ENCODE measurements at regions not wholly inside any gene's neighbourhood (a gene's known extent, or its start where the extent isn't known, plus 50 kb on each side); places are given as distances from the start of the nearest gene placed in this dataset.

DNA sequence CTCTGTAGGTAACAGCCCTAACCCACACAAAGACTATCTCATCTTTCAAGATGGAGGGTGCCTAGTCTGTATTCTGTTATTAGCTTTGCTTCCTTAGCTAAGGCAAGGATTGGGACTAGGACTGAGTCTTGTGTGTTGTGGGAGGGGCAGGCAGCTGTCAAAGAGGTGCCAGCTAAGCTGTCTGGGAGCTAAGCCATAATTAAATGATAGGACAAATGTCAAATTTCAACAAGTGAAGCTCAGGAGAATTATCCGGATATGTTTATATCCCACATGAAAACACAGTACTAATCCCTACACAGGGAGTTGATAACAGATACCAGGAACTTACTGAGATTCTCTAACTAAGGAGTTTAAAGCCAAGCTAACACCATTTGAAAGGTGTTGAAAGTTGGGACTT is 70.5 kb upstream of the NGF start:
- Histone ChIP-seq H3K4me1 (peaks cover 0 to 26% of the 10 kb centered on the region in 2 donors), H3K9me3 (no peaks in the 10 kb centered on the region), H3K36me3 (no peaks in the 10 kb centered on the region), H3K27me3 (no peaks in the 10 kb centered on the region), H3K27ac (peak overlapping the region; percentile 46 to 58), H3K4me3 (no peak overlapping the region)
- TF ChIP-seq, protein P1, sequence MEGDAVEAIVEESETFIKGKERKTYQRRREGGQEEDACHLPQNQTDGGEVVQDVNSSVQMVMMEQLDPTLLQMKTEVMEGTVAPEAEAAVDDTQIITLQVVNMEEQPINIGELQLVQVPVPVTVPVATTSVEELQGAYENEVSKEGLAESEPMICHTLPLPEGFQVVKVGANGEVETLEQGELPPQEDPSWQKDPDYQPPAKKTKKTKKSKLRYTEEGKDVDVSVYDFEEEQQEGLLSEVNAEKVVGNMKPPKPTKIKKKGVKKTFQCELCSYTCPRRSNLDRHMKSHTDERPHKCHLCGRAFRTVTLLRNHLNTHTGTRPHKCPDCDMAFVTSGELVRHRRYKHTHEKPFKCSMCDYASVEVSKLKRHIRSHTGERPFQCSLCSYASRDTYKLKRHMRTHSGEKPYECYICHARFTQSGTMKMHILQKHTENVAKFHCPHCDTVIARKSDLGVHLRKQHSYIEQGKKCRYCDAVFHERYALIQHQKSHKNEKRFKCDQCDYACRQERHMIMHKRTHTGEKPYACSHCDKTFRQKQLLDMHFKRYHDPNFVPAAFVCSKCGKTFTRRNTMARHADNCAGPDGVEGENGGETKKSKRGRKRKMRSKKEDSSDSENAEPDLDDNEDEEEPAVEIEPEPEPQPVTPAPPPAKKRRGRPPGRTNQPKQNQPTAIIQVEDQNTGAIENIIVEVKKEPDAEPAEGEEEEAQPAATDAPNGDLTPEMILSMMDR (IDR thresholded peaks at IDR 0.05) = no peak
- DNase-seq (ENCODE audit: low spot score) = no peak

DNA sequence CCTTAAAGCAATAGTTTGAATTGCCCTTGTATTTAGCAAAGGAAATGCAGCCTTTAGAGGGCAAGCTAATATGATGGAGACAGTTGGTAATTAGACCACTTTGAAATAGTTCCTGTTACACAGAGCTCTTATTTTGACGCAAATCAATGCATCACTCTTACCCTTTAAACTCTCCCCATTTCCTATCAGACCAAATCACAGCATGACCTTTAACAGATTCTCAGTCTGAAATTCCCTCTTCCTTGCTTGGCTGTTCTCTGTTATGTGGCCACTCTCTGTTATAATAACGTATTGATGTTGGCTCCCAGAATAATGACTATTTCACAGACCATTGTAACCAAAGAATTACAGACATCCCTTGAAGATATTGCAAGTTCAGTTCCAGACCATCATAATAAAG is 66.9 kb upstream of the NGF start:
- Histone ChIP-seq H3K36me3 (no peaks in the 10 kb centered on the region), H3K27ac (no peak overlapping the region), H3K4me3 (no peak overlapping the region), H3K27me3 (no peaks in the 10 kb centered on the region), H3K4me1 (peaks cover 0 to 24% of the 10 kb centered on the region in 2 donors), H3K9me3 (no peaks in the 10 kb centered on the region)
- no peak for DNase-seq (ENCODE audit: low spot score)
- TF ChIP-seq, protein P1 (IDR thresholded peaks at IDR 0.05) = no peak

DNA sequence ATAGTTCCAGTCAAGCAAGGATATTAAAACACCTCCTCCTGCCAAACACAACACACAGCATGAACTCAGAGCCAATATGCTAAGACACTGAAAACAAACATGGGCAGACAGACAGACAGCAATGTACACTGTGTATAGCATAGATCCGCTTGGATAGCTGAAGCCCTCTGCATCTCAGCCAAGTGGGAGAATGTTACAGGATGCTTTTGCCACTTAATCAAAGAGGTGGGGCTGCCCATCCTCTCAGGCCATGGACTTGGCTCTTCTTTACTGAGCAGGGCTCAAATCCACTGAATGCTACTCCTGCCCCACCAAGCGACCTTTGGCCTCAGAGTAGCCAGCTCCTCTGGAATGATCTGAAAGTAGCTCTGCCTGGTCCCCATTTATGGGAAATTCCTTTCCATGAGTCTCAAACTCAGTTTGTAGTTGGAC is 64.7 kb upstream of the NGF start:
- no peak for DNase-seq (ENCODE audit: low spot score)
- H3K9me3 ChIP-seq = no peaks in the 10 kb centered on the region

DNA sequence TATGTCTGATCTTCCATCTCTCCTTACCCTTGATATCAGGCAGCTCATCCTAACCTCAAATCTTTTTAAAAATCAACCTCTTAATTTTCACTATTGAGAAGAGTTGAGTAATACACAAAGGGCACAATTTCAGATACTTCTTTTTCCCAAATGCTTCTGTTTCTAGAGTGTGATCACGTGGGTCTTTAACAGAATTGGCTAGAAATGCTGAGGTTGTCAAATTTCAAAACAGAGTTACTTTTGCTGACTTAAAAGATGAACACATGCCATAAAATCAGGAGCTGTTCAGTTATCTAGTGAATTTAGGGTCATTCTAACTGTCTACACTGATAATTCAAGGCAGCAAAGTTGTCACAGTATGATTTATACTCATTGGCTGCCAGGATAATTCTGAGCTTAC is 63.6 kb upstream of the NGF start:
- no peak for DNase-seq (ENCODE audit: low spot score)
- Histone ChIP-seq H3K4me1 (peaks cover 0 to 17% of the 10 kb centered on the region in 2 donors), H3K9me3 (no peaks in the 10 kb centered on the region), H3K27me3 (no peaks in the 10 kb centered on the region), H3K27ac (no peak overlapping the region), H3K4me3 (no peak overlapping the region), H3K36me3 (no peaks in the 10 kb centered on the region)
- TF ChIP-seq, protein P1 (IDR thresholded peaks at IDR 0.05) = no peak

More for the DNA sequence above, 64.7 kb upstream of the NGF start:
- H3K4me3 ChIP-seq = no peak overlapping the region
- no peaks in the 10 kb centered on the region for H3K27me3 ChIP-seq
- H3K4me1 ChIP-seq = peaks cover 0 to 17% of the 10 kb centered on the region in 2 donors
- H3K27ac ChIP-seq = no peak overlapping the region
- TF ChIP-seq, protein P1 (IDR thresholded peaks at IDR 0.05) = no peak
- no peaks in the 10 kb centered on the region for H3K36me3 ChIP-seq

DNA sequence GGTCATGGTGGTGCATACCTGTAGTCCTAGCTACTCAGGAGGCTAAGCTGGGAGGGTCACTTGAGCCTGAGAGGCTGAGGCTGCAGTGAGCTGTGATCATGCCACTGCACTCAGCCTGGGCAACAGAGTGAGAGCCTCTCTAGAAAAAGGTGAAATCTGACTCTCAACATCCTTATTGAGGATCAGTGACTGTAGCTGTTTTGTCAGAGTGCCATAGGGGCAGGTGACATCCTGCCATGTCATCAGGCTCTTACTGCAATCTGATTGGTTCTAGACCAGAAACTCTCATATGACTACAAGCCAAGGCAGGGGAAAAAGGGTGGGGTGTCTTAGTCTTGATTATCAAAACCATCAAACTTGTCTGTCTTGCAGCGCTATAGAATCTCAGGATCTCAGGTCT is 62.8 kb upstream of the NGF start:
- TF ChIP-seq, protein P1 (IDR thresholded peaks at IDR 0.05) = no peak
- H3K27me3 ChIP-seq = no peaks in the 10 kb centered on the region
- no peaks in the 10 kb centered on the region for H3K9me3 ChIP-seq
- no peak for DNase-seq (ENCODE audit: low spot score)
- no peak overlapping the region for H3K27ac ChIP-seq
- peaks cover 0 to 17% of the 10 kb centered on the region in 2 donors for H3K4me1 ChIP-seq
- no peaks in the 10 kb centered on the region for H3K36me3 ChIP-seq
- H3K4me3 ChIP-seq = no peak overlapping the region

DNA sequence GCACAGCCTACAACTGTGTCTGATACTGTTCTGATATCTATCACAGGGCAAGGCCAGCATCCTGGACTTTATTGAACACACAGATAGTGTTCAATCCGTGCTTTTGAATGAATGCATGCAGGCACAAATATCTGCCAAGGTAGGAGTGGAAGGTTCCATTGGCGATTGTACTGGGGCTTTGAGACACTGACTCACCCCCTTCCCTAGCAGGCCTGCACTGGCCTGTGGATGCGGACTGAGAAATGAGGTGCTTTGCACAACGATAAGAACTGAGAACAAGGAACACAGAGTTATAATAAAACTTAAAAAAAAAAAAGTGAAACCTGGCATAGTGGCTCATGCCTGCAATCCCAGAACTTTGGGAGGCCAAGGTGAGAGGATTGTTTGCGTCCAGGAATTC is 62.4 kb upstream of the NGF start:
- no peak overlapping the region for H3K27ac ChIP-seq
- no peaks in the 10 kb centered on the region for H3K36me3 ChIP-seq
- TF ChIP-seq, protein P1 (IDR thresholded peaks at IDR 0.05) = no peak
- no peaks in the 10 kb centered on the region for H3K27me3 ChIP-seq
- no peak overlapping the region for H3K4me3 ChIP-seq
- peaks cover 0 to 17% of the 10 kb centered on the region in 2 donors for H3K4me1 ChIP-seq
- H3K9me3 ChIP-seq = no peaks in the 10 kb centered on the region
- DNase-seq (ENCODE audit: low spot score) = no peak
